Mucosa of rectum (tissue), 2 donors: ENCODE measurements at regions not wholly inside any gene's neighbourhood (a gene's known extent, or its start where the extent isn't known, plus 50 kb on each side); places are given as distances from the start of the nearest gene placed in this dataset.
"Not testable (repeated sequence)": the region's sequence is repeated elsewhere in the genome, so short reads cannot be mapped to it uniquely, and the experiment has no call there.

Experiments used
- H3K27ac ChIP-seq, 2 donors: one replicate each; pipeline ENCODE4 v1.7.0; 2013; ENCODE audit warnings: inconsistent platforms in 2 of 2, low read depth in 2 of 2, low read length in 2 of 2
- H3K27me3 ChIP-seq, 2 donors: one replicate each; pipeline ENCODE4 v1.7.0; 2013; ENCODE audit warnings: low read length in 2 of 2; ENCODE audit not compliant: control insufficient read depth in 2 of 2, insufficient read depth in 2 of 2
- H3K36me3 ChIP-seq, 2 donors: one replicate each; pipeline ENCODE4 v1.7.0; 2013; ENCODE audit warnings: low read length in 2 of 2; ENCODE audit not compliant: control insufficient read depth in 2 of 2, insufficient read depth in 2 of 2
- H3K4me1 ChIP-seq, 2 donors: one replicate each; pipeline ENCODE4 v1.7.0; 2013; ENCODE audit warnings: low read length in 2 of 2, mild to moderate bottlenecking in 1 of 2; ENCODE audit not compliant: control insufficient read depth in 2 of 2, insufficient read depth in 2 of 2
- H3K4me3 ChIP-seq, 2 donors: one replicate each; pipeline ENCODE4 v1.7.0; 2013; ENCODE audit warnings: low read length in 2 of 2
- H3K9ac ChIP-seq, 2 donors: one replicate each; pipeline ENCODE4 v1.7.0; 2013; ENCODE audit warnings: low read length in 2 of 2, low read depth in 1 of 2, mild to moderate bottlenecking in 1 of 2
- H3K9me3 ChIP-seq, 2 donors: one replicate each; pipeline ENCODE4 v1.7.0; 2013; ENCODE audit warnings: low read length in 2 of 2; ENCODE audit not compliant: control insufficient read depth in 2 of 2
- donor health status: healthy.
- donor health status: Normal muscosa, but diverticular disease.

- Histone ChIP-seq H3K36me3 (no peaks in the 10 kb centered on the region), H3K9ac (no peak overlapping the region), H3K4me3 (no peak overlapping the region), H3K27me3 (no peaks in the 10 kb centered on the region), H3K9me3 (no peaks in the 10 kb centered on the region), H3K27ac (no peak overlapping the region), H3K4me1 (no peaks in the 10 kb centered on the region)
Observed at GRCh38 chr18:51486735-51487366, 289.4 kb upstream of the MEX3C start.

- H3K9me3 ChIP-seq: no peaks in the 10 kb centered on the region
- no peak overlapping the region for H3K27ac ChIP-seq
- H3K4me3 ChIP-seq: no peak overlapping the region
- H3K36me3 ChIP-seq: no peaks in the 10 kb centered on the region
- H3K27me3 ChIP-seq: no peaks in the 10 kb centered on the region
- H3K9ac ChIP-seq: no peak overlapping the region
- H3K4me1 ChIP-seq: no peaks in the 10 kb centered on the region
Observed at GRCh38 chr18:51490417-51490816, 292.9 kb upstream of the MEX3C start.

GRCh38 chr18:51490860-51491259 is 293.4 kb upstream of the MEX3C start:
- no peaks in the 10 kb centered on the region for H3K36me3 ChIP-seq
- H3K9me3 ChIP-seq: no peaks in the 10 kb centered on the region
- H3K9ac ChIP-seq: no peak overlapping the region
- no peak overlapping the region for H3K4me3 ChIP-seq
- no peaks in the 10 kb centered on the region for H3K4me1 ChIP-seq
- no peaks in the 10 kb centered on the region for H3K27me3 ChIP-seq
- H3K27ac ChIP-seq: no peak overlapping the region

- Histone ChIP-seq H3K4me1 (no peaks in the 10 kb centered on the region), H3K9me3 (no peaks in the 10 kb centered on the region), H3K36me3 (no peaks in the 10 kb centered on the region), H3K4me3 (no peak overlapping the region), H3K9ac (no peak overlapping the region), H3K27ac (no peak overlapping the region), H3K27me3 (no peaks in the 10 kb centered on the region)
Observed at GRCh38 chr18:51491678-51492372, 294.3 kb upstream of the MEX3C start.

GRCh38 chr18:51498085-51498855 is 300.8 kb upstream of the MEX3C start:
- Histone ChIP-seq H3K27ac (no peak overlapping the region), H3K4me1 (no peaks in the 10 kb centered on the region), H3K9ac (no peak overlapping the region), H3K9me3 (no peaks in the 10 kb centered on the region), H3K36me3 (no peaks in the 10 kb centered on the region), H3K4me3 (no peak overlapping the region), H3K27me3 (no peaks in the 10 kb centered on the region)

- no peaks in the 10 kb centered on the region for H3K36me3 ChIP-seq
Observed at GRCh38 chr18:51503351-51503750, 305.9 kb upstream of the MEX3C start.

GRCh38 chr18:51506811-51507210 is 309.3 kb upstream of the MEX3C start:
- Histone ChIP-seq H3K4me3 (no peak overlapping the region), H3K4me1 (no peaks in the 10 kb centered on the region), H3K27me3 (no peaks in the 10 kb centered on the region), H3K27ac (no peak overlapping the region), H3K9ac (no peak overlapping the region), H3K36me3 (no peaks in the 10 kb centered on the region), H3K9me3 (no peaks in the 10 kb centered on the region)

More at GRCh38 chr18:51503351-51503750, 305.9 kb upstream of the MEX3C start:
- Histone ChIP-seq H3K4me1 (no peaks in the 10 kb centered on the region), H3K27ac (no peak overlapping the region), H3K4me3 (no peak overlapping the region), H3K9me3 (no peaks in the 10 kb centered on the region), H3K9ac (no peak overlapping the region), H3K27me3 (no peaks in the 10 kb centered on the region)

GRCh38 chr18:51508410-51508809 is 310.9 kb upstream of the MEX3C start:
- H3K9me3 ChIP-seq, H3K27me3 ChIP-seq, H3K4me1 ChIP-seq, H3K9ac ChIP-seq, H3K27ac ChIP-seq, H3K4me3 ChIP-seq, H3K36me3 ChIP-seq: not testable (repeated sequence)

GRCh38 chr18:51510020-51510419 is 312.5 kb upstream of the MEX3C start:
- Histone ChIP-seq H3K27ac (no peak overlapping the region), H3K4me1 (no peaks in the 10 kb centered on the region), H3K9ac (no peak overlapping the region), H3K27me3 (no peaks in the 10 kb centered on the region), H3K36me3 (no peaks in the 10 kb centered on the region), H3K4me3 (no peak overlapping the region), H3K9me3 (no peaks in the 10 kb centered on the region)

- Histone ChIP-seq H3K36me3 (no peaks in the 10 kb centered on the region), H3K4me1 (no peaks in the 10 kb centered on the region), H3K9ac (no peak overlapping the region), H3K9me3 (no peaks in the 10 kb centered on the region), H3K27ac (no peak overlapping the region), H3K4me3 (no peak overlapping the region), H3K27me3 (no peaks in the 10 kb centered on the region)
Observed at GRCh38 chr18:51513517-51513916, 316.0 kb upstream of the MEX3C start.
